Choroid plexus epithelial cell (primary cell): ENCODE measurements at regions not wholly inside any gene's neighbourhood (a gene's known extent, or its start where the extent isn't known, plus 50 kb on each side); places are given as distances from the start of the nearest gene placed in this dataset.

Experiments
- DNase-seq: peaks from one replicate; pipeline ENCODE4 v3.0.0-alpha.2; 2010; ENCODE audit warnings: low read depth
- H3K4me3 ChIP-seq: 2 replicates; pipeline ENCODE4 v1.5.1; 2011; ENCODE audit warnings: low read depth, mild to moderate bottlenecking, control low read depth, low read length, moderate library complexity
- CTCF ChIP-seq: conservative IDR thresholded peaks from 2 replicates; pipeline ENCODE4 v1.5.1; 2011; ENCODE audit warnings: low read depth, mild to moderate bottlenecking, control low read depth, inconsistent platforms, low read length, moderate library complexity

- H3K4me3 ChIP-seq = no peak overlapping the region
- DNase-seq = no peak
- no peak for TF ChIP-seq CTCF
Observed at GRCh38 chr7:14959339-14959738, 56.8 kb upstream of the DGKB start.

GRCh38 chr7:14954035-14954434 lies 51.5 kb upstream of the DGKB start:
- no peak for TF ChIP-seq CTCF
- DNase-seq = peak; percentile 5
- no peak overlapping the region for H3K4me3 ChIP-seq
